HepG2 (cell line): ENCODE measurements at regions not wholly inside any gene's neighbourhood (a gene's known extent, or its start where the extent isn't known, plus 50 kb on each side); places are given as distances from the start of the nearest gene placed in this dataset.

ENCODE experiments used
- ATAC-seq: fragments of 200-7000 bp; cut with Tn5 transposase; 3 replicates; pipeline ENCODE4 v1.9.1; 2020; ENCODE audit warnings: mild to moderate bottlenecking, moderate library complexity
- BruUV-seq: library from RNA; stranded (reverse); fragments of 400-500 nt; replicated peaks from 2 replicates; lab custom pipeline; 2021; lab: Mats Ljungman, UMichigan
- CTCF ChIA-PET: fragments of 300-600 bp; formaldehyde crosslinking; extraction: SDS; loops from one replicate; lab custom pipeline; 2021; ENCODE audit warnings: low total read pairs, inconsistent platforms, low intra/inter-chr PET ratio; lab: Yijun Ruan, JAX
- POLR2A ChIA-PET: fragments of 350-600 bp; sonication (Branson Sonifier 250); formaldehyde crosslinking; loops from one replicate; lab custom pipeline; 2020; ENCODE audit warnings: antibody characterized with exemption, inconsistent platforms; lab: Yijun Ruan, JAX
- DNase-seq: peaks from one replicate; pipeline ENCODE4 v3.0.0-alpha.2; 2015; ENCODE audit warnings: low spot score
- FAIRE-seq: peaks from 3 replicates; lab custom pipeline; 2011; peaks lifted over from hg19 to GRCh38; lab: Jason Lieb, UNC
- H2AFZ ChIP-seq: one replicate; pipeline ENCODE4 v1.6.1; 2011; ENCODE audit warnings: low read length, inconsistent platforms
- H3K27ac ChIP-seq: fragments of 300-600 bp; 3 replicates; pipeline ENCODE4 v1.8.0; 2011; ENCODE audit warnings: mixed run types, mild to moderate bottlenecking, mixed read lengths, low read length, inconsistent platforms; ENCODE audit not compliant: insufficient read depth; ENCODE audit errors: extremely low read length
- H3K27me3 ChIP-seq, 2 experiments: fragments of 200-600 bp in 1 of 2; 2 replicates in 1 of 2; 3 replicates in 1 of 2; pipeline versions ENCODE4 v1.6.0 to v1.8.0; 2011; ENCODE audit warnings: low read length in 2 of 2, mild to moderate bottlenecking in 2 of 2, moderate library complexity in 2 of 2, inconsistent platforms in 1 of 2; ENCODE audit not compliant: insufficient read depth in 2 of 2, control insufficient read depth in 1 of 2
- H3K36me3 ChIP-seq, 2 experiments: fragments of 200-600 bp in 1 of 2; replicated peaks in 1 of 2; 2 replicates in 1 of 2; 3 replicates in 1 of 2; pipeline versions ENCODE4 v1.5.1 to v1.8.0; 2011; ENCODE audit warnings: low read length in 2 of 2, inconsistent platforms in 1 of 2; ENCODE audit not compliant: insufficient read depth in 2 of 2, control insufficient read depth in 1 of 2
- H3K4me1 ChIP-seq: 2 replicates; pipeline ENCODE4 v1.5.1; 2012; ENCODE audit warnings: low read length, inconsistent platforms; ENCODE audit not compliant: insufficient read depth
- H3K4me2 ChIP-seq: 2 replicates; pipeline ENCODE4 v1.6.0; 2011; ENCODE audit warnings: low read depth, low read length, inconsistent platforms
- H3K4me3 ChIP-seq, 3 experiments: fragments of 200-600 bp in 1 of 3; sonication (generic), shearing (Covaris generic) in 1 of 3; replicated peaks in 1 of 3; 2 replicates each; pipeline ENCODE4 v1.5.1; 2011 to 2016; ENCODE audit warnings: low read length in 3 of 3, inconsistent platforms in 2 of 3, low read depth in 2 of 3, mild to moderate bottlenecking in 2 of 3, control low read depth in 1 of 3, mixed read lengths in 1 of 3; ENCODE audit not compliant: insufficient read depth in 1 of 3
- H3K79me2 ChIP-seq: one replicate; pipeline ENCODE4 v1.6.1; 2011; ENCODE audit warnings: low read length, inconsistent platforms; ENCODE audit not compliant: insufficient read depth
- H3K9ac ChIP-seq: 2 replicates; pipeline ENCODE4 v1.6.0; 2011; ENCODE audit warnings: mild to moderate bottlenecking, low read depth, low read length, inconsistent platforms; ENCODE audit not compliant: insufficient read depth
- H3K9me3 ChIP-seq: 2 replicates; pipeline ENCODE4 v1.5.1; 2012; ENCODE audit warnings: mild to moderate bottlenecking, low read length
- H4K20me1 ChIP-seq: 2 replicates; pipeline ENCODE4 v1.6.0; 2011; ENCODE audit warnings: inconsistent platforms, mild to moderate bottlenecking, low read length, moderate library complexity; ENCODE audit not compliant: insufficient read depth
- MAF1 ChIP-seq: sonication (generic); formaldehyde crosslinking; IDR thresholded peaks from 2 replicates; pipeline ENCODE4 v1.5.0; 2020; ENCODE audit warnings: missing genetic modification reagents, borderline replicate concordance
- MIER2 ChIP-seq: IDR thresholded peaks from 2 replicates; pipeline ENCODE4 v1.6.1; 2016; ENCODE audit warnings: missing biosample characterization, missing genetic modification reagents
- RBFOX2 ChIP-seq: fragments of 200-400 bp; formaldehyde crosslinking; IDR thresholded peaks from 2 replicates; pipeline ENCODE4 v1.6.1; 2017; ENCODE audit warnings: low read depth, mild to moderate bottlenecking, low read length
- REST ChIP-seq, 2 experiments: IDR thresholded peaks; 2 replicates each; pipeline ENCODE4 v1.6.1; 2011 to 2012; ENCODE audit warnings: low read length in 2 of 2, borderline replicate concordance in 1 of 2, low read depth in 1 of 2, mild to moderate bottlenecking in 1 of 2, moderate library complexity in 1 of 2
- WGBS: methylation state at CpG from one replicate; pipeline ENCODE4 v1.1.6; 2017; ENCODE audit warnings: low lambda C conversion rate; 5-methylcytosine and 5-hydroxymethylcytosine counted together
- in situ Hi-C: cut with HindIII; loops from 2 replicates; pipeline ENCODE4 v1.10.0; 2017; ENCODE audit warnings: low pct_unique_long_range_greater_than_20kb; ENCODE audit not compliant: extremely low pct_ligation_motif_present
- intact Hi-C: fragments of 100-400 bp; cut with micrococcal nuclease; formaldehyde crosslinking; loops from one replicate; pipeline ENCODE4 v1.10.0; 2022; ENCODE audit not compliant: unreplicated experiment

DNA sequence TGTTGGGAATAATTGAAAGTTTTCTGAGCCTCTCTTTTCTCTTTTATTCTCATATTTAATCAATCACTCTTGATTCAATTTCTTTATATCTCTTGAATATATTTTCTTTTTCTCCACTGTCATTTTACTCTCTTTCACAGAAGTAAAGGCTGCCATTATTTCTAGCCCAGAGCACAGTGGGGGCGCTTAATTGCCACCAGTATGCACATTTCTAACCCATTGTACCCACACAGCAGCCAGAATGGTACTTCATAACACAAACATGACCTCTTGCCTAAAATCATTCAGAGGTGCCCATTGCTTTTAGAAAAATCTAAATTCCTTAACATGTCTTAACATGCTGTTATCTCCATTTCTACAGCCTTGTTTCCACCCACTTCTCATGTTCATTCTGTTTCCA, 190.2 kb upstream of the LMO3 start (continued):
- no peak for TF ChIP-seq MAF1 (CRISPR knock-in tag)
- TF ChIP-seq, all 625 proteins: peak for 0

DNA sequence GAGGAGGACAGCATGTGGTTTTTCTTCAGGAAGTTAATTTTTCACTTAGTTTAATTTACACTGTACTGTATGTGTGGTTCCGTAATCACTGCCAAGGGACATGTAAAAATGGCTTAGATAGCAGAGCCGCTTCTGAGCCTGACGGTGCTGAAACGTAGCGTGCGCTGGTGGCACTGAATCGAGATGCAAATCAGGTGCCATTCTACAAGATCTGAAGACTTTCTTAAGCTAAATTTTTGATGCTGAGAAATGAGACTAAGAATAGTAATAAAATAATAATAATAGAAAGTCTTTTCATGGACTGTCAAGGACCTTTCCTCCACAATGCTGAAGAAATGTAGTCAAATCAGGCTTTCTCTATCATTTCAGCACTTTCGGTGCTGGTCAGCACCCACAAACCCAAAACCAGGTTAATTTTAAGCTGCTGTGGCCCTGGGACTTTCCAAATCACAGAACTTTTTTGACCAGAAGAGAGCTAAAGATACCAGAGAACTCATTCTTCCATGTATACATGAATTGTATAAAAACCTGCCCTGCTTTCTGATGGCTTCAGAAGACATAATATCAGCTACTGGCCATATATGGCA, 183.3 kb upstream of the LMO3 start:
- ATAC-seq (no peak), FAIRE-seq (no peak)
- TF ChIP-seq MIER2 (CRISPR knock-in tag) (peak; percentile 65; the same call in 1 of the 2 replicates), REST (IDR thresholded peaks at IDR 0.05; ENCODE audit: borderline replicate concordance in 1 of 2, low read depth in 1 of 2, low read length in 2 of 2) (peak in 1 of 2 experiments; percentile 90; a peak in 3 of 4 replicates), RBFOX2 (no peak)
- TF ChIP-seq, all 625 proteins: peak for 2
- H2AFZ ChIP-seq: no peak overlapping the region
- H3K4me2 ChIP-seq: no peak overlapping the region
- no peak overlapping the region for H3K27ac ChIP-seq
- BruUV-seq: no TSS peak
- H3K9ac ChIP-seq: no peak overlapping the region
- H3K4me3 ChIP-seq: no peak overlapping the region
- WGBS: 53% methylated on average over 8 of the region's 8 CpGs
- H3K9me3 ChIP-seq: no peaks in the 10 kb centered on the region
- ChIA-PET POLR2A (no interaction called here), CTCF (no interaction called here)
- H4K20me1 ChIP-seq: no peaks in the 10 kb centered on the region
- no peak for DNase-seq
- no peaks in the 10 kb centered on the region for H3K36me3 ChIP-seq
- in situ Hi-C loops: no loop called here
- H3K27me3 ChIP-seq: no peaks in the 10 kb centered on the region
- no peaks in the 10 kb centered on the region for H3K4me1 ChIP-seq
- no peaks in the 10 kb centered on the region for H3K79me2 ChIP-seq
- intact Hi-C loops: no loop called here
